Lower lobe of right lung (tissue), 2 donors: ENCODE measurements at regions not wholly inside any gene's neighbourhood (a gene's known extent, or its start where the extent isn't known, plus 50 kb on each side); places are given as distances from the start of the nearest gene placed in this dataset.

Experiments
- ATAC-seq, 2 donors: fragments of 200-7000 bp; cut with Tn5 transposase; one replicate each; pipeline ENCODE4 v1.9.1; 2020 to 2022; ENCODE audit warnings: mild to moderate bottlenecking in 2 of 2, moderate library complexity in 2 of 2
- DNase-seq: peaks from one replicate; pipeline ENCODE4 v3.0.0-alpha.2; 2020
- H3K27ac ChIP-seq: fragments of 200-600 bp; one replicate; pipeline ENCODE4 v1.8.0; 2022
- H3K27me3 ChIP-seq: fragments of 200-600 bp; one replicate; pipeline ENCODE4 v1.8.0; 2022; ENCODE audit warnings: low read depth
- H3K36me3 ChIP-seq: fragments of 200-600 bp; one replicate; pipeline ENCODE4 v1.8.0; 2022; ENCODE audit warnings: mild to moderate bottlenecking
- H3K4me1 ChIP-seq: fragments of 200-600 bp; one replicate; pipeline ENCODE4 v1.8.0; 2022
- H3K4me3 ChIP-seq: fragments of 200-600 bp; one replicate; pipeline ENCODE4 v1.8.0; 2022; ENCODE audit warnings: mild to moderate bottlenecking
- H3K9me3 ChIP-seq: fragments of 200-600 bp; one replicate; pipeline ENCODE4 v1.8.0; 2022
- CTCF ChIP-seq: fragments of 200-600 bp; IDR thresholded peaks from one replicate; pipeline ENCODE4 v1.8.0; 2022; ENCODE audit warnings: antibody characterized with exemption, mild to moderate bottlenecking
- intact Hi-C: fragments of 100-400 bp; cut with DNase I; formaldehyde crosslinking; loops from one replicate; pipeline ENCODE4 v1.11.0; 2022
- donor health status: DM: no; HTN: yes; CAD: no; lungs with severe emphysema.

GRCh38 chr2:107684421-107684820 is 142.3 kb upstream of the RGPD4 start:
- no peaks in the 10 kb centered on the region for H3K9me3 ChIP-seq
- H3K4me1 ChIP-seq = no peaks in the 10 kb centered on the region
- DNase-seq = no peak
- no peak overlapping the region for H3K4me3 ChIP-seq
- no peak for ATAC-seq
- H3K27ac ChIP-seq = no peak overlapping the region
- H3K36me3 ChIP-seq = no peaks in the 10 kb centered on the region
- no peak for TF ChIP-seq CTCF
- no peaks in the 10 kb centered on the region for H3K27me3 ChIP-seq
- intact Hi-C loops = no loop called here

DNA sequence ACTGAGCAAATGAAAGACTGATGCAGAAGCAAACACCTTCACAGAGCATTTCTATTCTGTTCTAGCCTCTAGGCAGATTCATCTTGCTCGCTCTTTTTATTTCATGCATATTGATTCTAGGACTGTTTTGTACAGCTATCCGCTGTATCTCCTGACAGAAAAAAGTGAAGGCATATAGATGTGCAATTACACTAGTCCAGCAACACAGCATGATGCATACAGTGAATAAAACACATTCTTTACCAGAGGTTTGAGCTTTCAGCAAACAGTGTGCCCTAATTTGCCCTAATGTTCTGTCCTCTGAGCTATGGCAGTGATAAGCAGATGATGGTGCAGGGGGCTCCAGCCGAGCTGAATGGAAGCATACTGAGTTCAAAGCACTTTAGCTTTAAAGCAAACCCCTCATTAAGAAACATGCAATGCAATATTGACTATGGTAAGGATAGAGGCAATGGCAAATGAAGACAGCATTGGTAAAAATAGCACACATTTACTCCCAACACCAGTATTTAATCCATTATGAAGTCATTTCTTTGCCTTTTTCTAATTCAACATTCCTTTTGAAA is 141.2 kb upstream of the RGPD4 start:
- no peak for TF ChIP-seq CTCF
- ATAC-seq = no peak
- no peak overlapping the region for H3K27ac ChIP-seq
- H3K9me3 ChIP-seq = no peaks in the 10 kb centered on the region
- no peaks in the 10 kb centered on the region for H3K36me3 ChIP-seq
- intact Hi-C loops = no loop called here
- DNase-seq = no peak
- no peaks in the 10 kb centered on the region for H3K27me3 ChIP-seq
- no peak overlapping the region for H3K4me3 ChIP-seq
- no peaks in the 10 kb centered on the region for H3K4me1 ChIP-seq

DNA sequence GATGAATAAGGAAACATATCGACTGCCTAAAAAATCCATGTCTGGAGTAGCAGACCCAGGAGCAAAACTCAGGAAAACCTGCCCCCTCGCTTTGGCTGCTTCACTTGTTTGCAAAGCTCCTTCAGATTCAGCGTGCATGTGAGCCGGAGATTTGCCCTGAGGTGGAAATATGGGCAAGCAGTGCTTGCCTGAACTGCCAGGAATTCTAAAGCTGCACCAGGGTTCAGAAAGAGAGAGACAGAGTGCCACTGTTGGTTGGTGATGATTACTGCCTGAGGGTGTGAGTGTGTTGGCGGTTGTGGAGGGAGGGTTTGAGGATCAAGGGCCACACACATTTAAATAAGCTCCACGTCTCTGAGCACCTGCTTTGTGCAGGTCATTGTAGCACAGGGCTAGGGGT is 139.6 kb upstream of the RGPD4 start:
- DNase-seq = no peak
- intact Hi-C loops = no loop called here
- no peak for TF ChIP-seq CTCF

DNA sequence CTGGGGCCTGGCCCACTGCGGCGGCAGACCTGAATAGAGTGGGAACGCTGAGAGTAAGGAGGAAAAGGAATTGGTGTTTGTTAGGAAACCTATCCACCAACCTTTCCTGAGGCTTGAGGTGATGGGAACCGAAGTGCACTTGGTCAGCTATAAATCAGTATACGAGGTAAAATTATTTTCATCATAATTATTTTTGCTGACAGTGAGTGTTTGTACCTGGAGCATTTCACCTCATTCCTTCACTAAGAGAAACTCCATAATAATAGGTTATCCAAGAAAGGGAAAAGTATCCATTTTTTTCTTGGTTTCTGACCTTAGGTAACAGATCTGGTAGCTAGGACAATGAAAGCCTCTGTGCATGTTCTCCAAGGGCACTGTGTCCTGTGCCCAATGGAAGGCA is 138.6 kb upstream of the RGPD4 start:
- intact Hi-C loops = no loop called here
- DNase-seq (no peak), ATAC-seq (no peak)
- no peaks in the 10 kb centered on the region for H3K4me1 ChIP-seq
- no peaks in the 10 kb centered on the region for H3K9me3 ChIP-seq
- H3K36me3 ChIP-seq = no peaks in the 10 kb centered on the region
- no peak overlapping the region for H3K4me3 ChIP-seq
- H3K27ac ChIP-seq = no peak overlapping the region
- TF ChIP-seq CTCF = no peak
- H3K27me3 ChIP-seq = no peaks in the 10 kb centered on the region

More for the DNA sequence above, 139.6 kb upstream of the RGPD4 start:
- Histone ChIP-seq H3K4me1 (no peaks in the 10 kb centered on the region), H3K36me3 (no peaks in the 10 kb centered on the region), H3K27ac (no peak overlapping the region), H3K9me3 (no peaks in the 10 kb centered on the region), H3K27me3 (no peaks in the 10 kb centered on the region), H3K4me3 (no peak overlapping the region)
- ATAC-seq = no peak

GRCh38 chr2:107693604-107694003 is 133.1 kb upstream of the RGPD4 start:
- DNase-seq (no peak), ATAC-seq (no peak)
- TF ChIP-seq CTCF = no peak
- no peaks in the 10 kb centered on the region for H3K9me3 ChIP-seq
- no peaks in the 10 kb centered on the region for H3K4me1 ChIP-seq
- H3K27me3 ChIP-seq = no peaks in the 10 kb centered on the region
- H3K4me3 ChIP-seq = no peak overlapping the region
- H3K36me3 ChIP-seq = no peaks in the 10 kb centered on the region
- no peak overlapping the region for H3K27ac ChIP-seq
- intact Hi-C loops = no loop called here

- no peak overlapping the region for H3K27ac ChIP-seq
- DNase-seq = no peak
- no peaks in the 10 kb centered on the region for H3K9me3 ChIP-seq
- intact Hi-C loops = no loop called here
- no peaks in the 10 kb centered on the region for H3K4me1 ChIP-seq
- no peak overlapping the region for H3K4me3 ChIP-seq
- no peaks in the 10 kb centered on the region for H3K27me3 ChIP-seq
- peak in 1 of 2 donors; percentile 34 for ATAC-seq
- H3K36me3 ChIP-seq = no peaks in the 10 kb centered on the region
- TF ChIP-seq CTCF = no peak
Measured at GRCh38 chr2:107694667-107695066, 132.0 kb upstream of the RGPD4 start.
